Kidney (tissue), 13 donors: ENCODE measurements at regions not wholly inside any gene's neighbourhood (a gene's known extent, or its start where the extent isn't known, plus 50 kb on each side); places are given as distances from the start of the nearest gene placed in this dataset.

ENCODE experiments used
- DNase-seq, 5 donors: peaks; one replicate each; pipeline ENCODE4 v3.0.0-alpha.2; 2013 to 2020
- FAIRE-seq: peaks from 2 replicates; lab custom pipeline; 2012; peaks lifted over from hg19 to GRCh38; lab: Jason Lieb, UNC
- H3K27ac ChIP-seq, 2 donors: one replicate each; pipeline ENCODE4 v1.7.0; 2013; ENCODE audit warnings: low read depth in 2 of 2, low read length in 2 of 2, inconsistent platforms in 1 of 2
- H3K27me3 ChIP-seq: one replicate; pipeline ENCODE4 v1.7.1; 2013; ENCODE audit warnings: low read length, inconsistent platforms; ENCODE audit not compliant: control insufficient read depth, insufficient read depth
- H3K36me3 ChIP-seq, 3 donors: one replicate each; pipeline versions ENCODE4 v1.7.0 to v1.7.1; 2013; ENCODE audit warnings: low read length in 3 of 3, control low read depth in 1 of 3, inconsistent platforms in 1 of 3; ENCODE audit not compliant: insufficient read depth in 3 of 3, control insufficient read depth in 2 of 3
- H3K4me1 ChIP-seq, 3 donors: one replicate each; pipeline versions ENCODE4 v1.7.0 to v1.7.1; 2013; ENCODE audit warnings: low read length in 3 of 3, inconsistent platforms in 1 of 3, low read depth in 1 of 3; ENCODE audit not compliant: control insufficient read depth in 2 of 3, insufficient read depth in 2 of 3
- H3K4me3 ChIP-seq, 3 donors: one replicate each; pipeline versions ENCODE4 v1.7.0 to v1.8.1; 2013; ENCODE audit warnings: low read length in 3 of 3, control low read depth in 1 of 3, inconsistent platforms in 1 of 3
- H3K9ac ChIP-seq, 3 donors: one replicate each; pipeline versions ENCODE4 v1.7.0 to v1.7.1; 2013; ENCODE audit warnings: low read length in 3 of 3, control low read depth in 1 of 3, inconsistent platforms in 1 of 3
- H3K9me3 ChIP-seq, 3 donors: one replicate each; pipeline versions ENCODE4 v1.7.0 to v1.7.1; 2013; ENCODE audit warnings: low read length in 3 of 3, control low read depth in 1 of 3, inconsistent platforms in 1 of 3; ENCODE audit not compliant: control insufficient read depth in 2 of 3, insufficient read depth in 1 of 3
- CTCF ChIP-seq: IDR thresholded peaks from 3 replicates; pipeline ENCODE4 v1.5.1; 2012; ENCODE audit warnings: mild to moderate bottlenecking, moderate library complexity, borderline replicate concordance; ENCODE audit not compliant: insufficient read depth; ENCODE audit errors: extremely low read depth
- intact Hi-C: fragments of 100-400 bp; cut with DNase I; formaldehyde crosslinking; loops from one replicate; pipeline ENCODE4 v1.11.1; 2022
- donor health status: control.
- donor health status: control.
- donor health status: control.
- donor health status: control.
- donor health status: control.
- donor health status: DM: yes; HTN: yes; CAD: no.
- donor health status: Normal renal cell carcinoma (clear cell type).

- DNase-seq (peak in 1 of 5 donors; percentile 11), FAIRE-seq (no peak)
- Histone ChIP-seq H3K9me3 (no peaks in the 10 kb centered on the region), H3K9ac (no peak overlapping the region), H3K4me3 (no peak overlapping the region), H3K36me3 (no peaks in the 10 kb centered on the region), H3K4me1 (no peaks in the 10 kb centered on the region), H3K27me3 (no peaks in the 10 kb centered on the region), H3K27ac (no peak overlapping the region)
- no peak for TF ChIP-seq CTCF
- intact Hi-C loops = no loop called here
Observed at GRCh38 chr22:48981371-48982061, 846.2 kb downstream of the BRD1 start.

- Histone ChIP-seq H3K4me1 (no peaks in the 10 kb centered on the region), H3K9me3 (no peaks in the 10 kb centered on the region), H3K36me3 (no peaks in the 10 kb centered on the region), H3K27me3 (no peaks in the 10 kb centered on the region), H3K4me3 (no peak overlapping the region), H3K9ac (no peak overlapping the region), H3K27ac (no peak overlapping the region)
- no peak for TF ChIP-seq CTCF
- FAIRE-seq (no peak), DNase-seq (no peak)
- intact Hi-C loops = no loop called here
Observed at GRCh38 chr22:48980918-48981317, 846.8 kb downstream of the BRD1 start.

- intact Hi-C loops = no loop called here
Observed at GRCh38 chr22:48980409-48980808, 847.3 kb downstream of the BRD1 start.

More at GRCh38 chr22:48980409-48980808, 847.3 kb downstream of the BRD1 start:
- FAIRE-seq (no peak), DNase-seq (no peak)
- H3K27me3 ChIP-seq = no peaks in the 10 kb centered on the region
- H3K4me1 ChIP-seq = no peaks in the 10 kb centered on the region
- no peaks in the 10 kb centered on the region for H3K36me3 ChIP-seq
- no peaks in the 10 kb centered on the region for H3K9me3 ChIP-seq
- no peak for TF ChIP-seq CTCF
- H3K27ac ChIP-seq = no peak overlapping the region
- H3K9ac ChIP-seq = no peak overlapping the region
- H3K4me3 ChIP-seq = no peak overlapping the region
